ENCODE measurements at regions not wholly inside any gene's neighbourhood (a gene's known extent, or its start where the extent isn't known, plus 50 kb on each side); places are given as distances from the start of the nearest gene placed in this dataset.

- no peak overlapping the region for H3K27ac ChIP-seq
- no peak for DNase-seq (ENCODE audit: low spot score)
- H3K4me3 ChIP-seq: no peak overlapping the region
- no peak for TF ChIP-seq CTCF (IDR thresholded peaks at IDR 0.05)
Measured at GRCh38 chr2:66113988-66114625, 320.8 kb upstream of the MEIS1 start.

- H3K27ac ChIP-seq: no peak overlapping the region
- no peak overlapping the region for H3K4me3 ChIP-seq
- DNase-seq (ENCODE audit: low spot score): no peak
- TF ChIP-seq CTCF (IDR thresholded peaks at IDR 0.05): no peak
Measured at GRCh38 chr2:66111706-66112105, 323.2 kb upstream of the MEIS1 start.

- no peak for TF ChIP-seq CTCF (IDR thresholded peaks at IDR 0.05)
- H3K27ac ChIP-seq: no peak overlapping the region
- H3K4me3 ChIP-seq: no peak overlapping the region
- DNase-seq (ENCODE audit: low spot score): no peak
Measured at GRCh38 chr2:66110608-66111007, 324.3 kb upstream of the MEIS1 start.

GRCh38 chr2:66110086-66110485 lies 324.8 kb upstream of the MEIS1 start:
- H3K27ac ChIP-seq: no peak overlapping the region
- TF ChIP-seq CTCF (IDR thresholded peaks at IDR 0.05): no peak
- no peak for DNase-seq (ENCODE audit: low spot score)
- no peak overlapping the region for H3K4me3 ChIP-seq

- DNase-seq (ENCODE audit: low spot score): no peak
- TF ChIP-seq CTCF (IDR thresholded peaks at IDR 0.05): no peak
- Histone ChIP-seq H3K27ac (no peak overlapping the region), H3K4me3 (no peak overlapping the region)
Measured at GRCh38 chr2:66109419-66109818, 325.5 kb upstream of the MEIS1 start.

GRCh38 chr2:66105066-66105753 lies 329.7 kb upstream of the MEIS1 start:
- Histone ChIP-seq H3K27ac (no peak overlapping the region), H3K4me3 (no peak overlapping the region)
- no peak for TF ChIP-seq CTCF (IDR thresholded peaks at IDR 0.05)
- no peak for DNase-seq (ENCODE audit: low spot score)

GRCh38 chr2:66103581-66103980 lies 331.3 kb upstream of the MEIS1 start:
- Histone ChIP-seq H3K4me3 (no peak overlapping the region), H3K27ac (no peak overlapping the region)
- no peak for DNase-seq (ENCODE audit: low spot score)
- TF ChIP-seq CTCF (IDR thresholded peaks at IDR 0.05): no peak

All from coronary artery (tissue), 2 donors.